MCF 10A (cell line): ENCODE measurements at regions not wholly inside any gene's neighbourhood (a gene's known extent, or its start where the extent isn't known, plus 50 kb on each side); places are given as distances from the start of the nearest gene placed in this dataset.

Source experiments
- BruUV-seq: library from RNA; stranded (reverse); fragments of 400-500 nt; replicated peaks from 2 replicates; lab custom pipeline; 2021; lab: Mats Ljungman, UMichigan
- CTCF ChIA-PET: fragments of 300-600 bp; sonication (Branson Sonifier 250); formaldehyde crosslinking; extraction: SDS; loops from one replicate; lab custom pipeline; 2021; ENCODE audit warnings: antibody characterized with exemption, inconsistent platforms; lab: Yijun Ruan, JAX
- POLR2A ChIA-PET: fragments of 300-600, 350-650 bp; sonication (Branson Sonifier 250); formaldehyde crosslinking; extraction: SDS; loops from one replicate; lab custom pipeline; 2020; ENCODE audit warnings: antibody characterized with exemption, inconsistent platforms; lab: Yijun Ruan, JAX
- DNase-seq: peaks from one replicate; pipeline ENCODE4 v3.0.0-alpha.2; 2018; ENCODE audit not compliant: unreplicated experiment
- H3K27ac Mint-ChIP-seq: one replicate; pipeline ENCODE4 v1.8.0; 2022; ENCODE audit warnings: mild to moderate bottlenecking, low read depth, mixed read lengths; ENCODE audit not compliant: unreplicated experiment
- H3K27me3 Mint-ChIP-seq: one replicate; pipeline ENCODE4 v1.8.0; 2022; ENCODE audit warnings: mixed read lengths; ENCODE audit not compliant: insufficient read depth, unreplicated experiment
- H3K36me3 Mint-ChIP-seq: one replicate; pipeline ENCODE4 v1.8.0; 2022; ENCODE audit warnings: mild to moderate bottlenecking, moderate library complexity, mixed read lengths; ENCODE audit not compliant: insufficient read depth, unreplicated experiment
- H3K4me1 Mint-ChIP-seq: one replicate; pipeline ENCODE4 v1.8.0; 2022; ENCODE audit warnings: mixed read lengths; ENCODE audit not compliant: insufficient read depth, unreplicated experiment
- H3K4me3 Mint-ChIP-seq: one replicate; pipeline ENCODE4 v1.8.0; 2022; ENCODE audit warnings: mild to moderate bottlenecking, moderate library complexity, mixed read lengths; ENCODE audit not compliant: unreplicated experiment
- H3K9me3 Mint-ChIP-seq: one replicate; pipeline ENCODE4 v1.8.0; 2022; ENCODE audit warnings: mixed read lengths; ENCODE audit not compliant: unreplicated experiment
- CTCF ChIP-seq: fragments of 200-600 bp; IDR thresholded peaks from one replicate; pipeline ENCODE4 v1.8.0; 2022; ENCODE audit warnings: antibody characterized with exemption, mild to moderate bottlenecking; ENCODE audit not compliant: unreplicated experiment
- intact Hi-C: fragments of 100-400 bp; cut with micrococcal nuclease; formaldehyde crosslinking; loops from 2 replicates; pipeline ENCODE4 v1.14.1; 2022

GRCh38 chr18:59085126-59085794 lies 54.4 kb upstream of the SEC11C start:
- peaks cover 65% of the 10 kb centered on the region for H3K27me3 Mint-ChIP-seq
- no peak for DNase-seq
- CTCF ChIA-PET: interaction anchor here (0.6 to 5.1 kb wide), 23 partner anchors 13 to 1708 kb away, joined by 3 to 39 read pairs (median 4); no protein-coding TSS in a partner anchor
- no peak overlapping the region for H3K4me3 Mint-ChIP-seq
- intact Hi-C loops: loop anchor here (10.0 kb wide), 1 partner anchor 220 kb away; no protein-coding TSS in a partner anchor
- H3K9me3 Mint-ChIP-seq: no peaks in the 10 kb centered on the region
- POLR2A ChIA-PET: no interaction called here
- BruUV-seq: no TSS peak
- peaks cover 5% of the 10 kb centered on the region for H3K4me1 Mint-ChIP-seq
- H3K27ac Mint-ChIP-seq: no peak overlapping the region
- no peaks in the 10 kb centered on the region for H3K36me3 Mint-ChIP-seq
- TF ChIP-seq CTCF: no peak

- H3K4me1 Mint-ChIP-seq: peaks cover 5% of the 10 kb centered on the region
- BruUV-seq: no TSS peak
- intact Hi-C loops: loop anchor here (10.0 kb wide), 1 partner anchor 219 kb away; no protein-coding TSS in a partner anchor
- CTCF ChIA-PET: interaction anchor here (0.7 to 5.1 kb wide), 9 partner anchors 13 to 322 kb away, joined by 3 to 39 read pairs (median 4); no protein-coding TSS in a partner anchor
- DNase-seq: no peak
- no peak overlapping the region for H3K27ac Mint-ChIP-seq
- POLR2A ChIA-PET: interaction anchor here (1.5 kb wide), 1 partner anchor 12 kb away, joined by 3 read pairs; no protein-coding TSS in a partner anchor
- no peaks in the 10 kb centered on the region for H3K9me3 Mint-ChIP-seq
- peaks cover 70% of the 10 kb centered on the region for H3K27me3 Mint-ChIP-seq
- no peak for TF ChIP-seq CTCF
- no peaks in the 10 kb centered on the region for H3K36me3 Mint-ChIP-seq
- no peak overlapping the region for H3K4me3 Mint-ChIP-seq
These were observed 53.9 kb upstream of the SEC11C start for GRCh38 chr18:59085797-59086196.

- no TSS peak for BruUV-seq
- Mint-ChIP-seq H3K36me3 (no peaks in the 10 kb centered on the region), H3K4me3 (no peak overlapping the region), H3K9me3 (no peaks in the 10 kb centered on the region), H3K4me1 (peaks cover 5% of the 10 kb centered on the region), H3K27me3 (peaks cover 77% of the 10 kb centered on the region), H3K27ac (no peak overlapping the region)
- ChIA-PET CTCF (interaction anchor here (1.4 to 5.1 kb wide), 6 partner anchors 13 to 322 kb away, joined by 3 to 39 read pairs (median 8); no protein-coding TSS in a partner anchor), POLR2A (interaction anchor here (1.5 kb wide), 1 partner anchor 11 kb away, joined by 3 read pairs; no protein-coding TSS in a partner anchor)
- no peak for DNase-seq
- no peak for TF ChIP-seq CTCF
- intact Hi-C loops: loop anchor here (10.0 kb wide), 1 partner anchor 218 kb away; no protein-coding TSS in a partner anchor
These were observed 53.2 kb upstream of the SEC11C start for GRCh38 chr18:59086522-59086921.

- TF ChIP-seq CTCF: no peak
- Mint-ChIP-seq H3K4me1 (peaks cover 5% of the 10 kb centered on the region), H3K4me3 (no peak overlapping the region), H3K36me3 (no peaks in the 10 kb centered on the region), H3K27ac (no peak overlapping the region), H3K27me3 (peaks cover 86% of the 10 kb centered on the region), H3K9me3 (no peaks in the 10 kb centered on the region)
- POLR2A ChIA-PET: interaction anchor here (1.5 kb wide), 1 partner anchor 10 kb away, joined by 3 read pairs; no protein-coding TSS in a partner anchor
- intact Hi-C loops: loop anchor here (10.0 kb wide), 1 partner anchor 217 kb away; no protein-coding TSS in a partner anchor
- CTCF ChIA-PET: interaction anchor here (0.6 to 5.1 kb wide), 3 partner anchors 8 to 316 kb away, joined by 3 to 20 read pairs (median 6); no protein-coding TSS in a partner anchor
- no TSS peak for BruUV-seq
- DNase-seq: no peak
These were observed 52.3 kb upstream of the SEC11C start for GRCh38 chr18:59087391-59087790.
